ENCODE measurements at regions not wholly inside any gene's neighbourhood (a gene's known extent, or its start where the extent isn't known, plus 50 kb on each side); places are given as distances from the start of the nearest gene placed in this dataset.

- DNase-seq: no peak
Observed at GRCh38 chr19:32231020-32231419, 114.4 kb upstream of the ZNF507 start.

- DNase-seq: no peak
Observed at GRCh38 chr19:32231691-32232090, 113.7 kb upstream of the ZNF507 start.

GRCh38 chr19:32232449-32232848, 113.0 kb upstream of the ZNF507 start:
- DNase-seq: no peak

GRCh38 chr19:32233091-32233490, 112.3 kb upstream of the ZNF507 start:
- DNase-seq: no peak

GRCh38 chr19:32233885-32234284, 111.5 kb upstream of the ZNF507 start:
- DNase-seq: peak in 24 of 51 donors; percentile 3 to 69 (median 32)

- DNase-seq: no peak
Observed at GRCh38 chr19:32234663-32235217, 110.7 kb upstream of the ZNF507 start.

- DNase-seq: no peak
Observed at GRCh38 chr19:32238076-32238475, 107.3 kb upstream of the ZNF507 start.

GRCh38 chr19:32240316-32240715, 105.1 kb upstream of the ZNF507 start:
- DNase-seq: no peak

- DNase-seq: no peak
Observed at GRCh38 chr19:32241306-32241705, 104.1 kb upstream of the ZNF507 start.

GRCh38 chr19:32241932-32242710, 103.3 kb upstream of the ZNF507 start:
- DNase-seq: no peak

GRCh38 chr19:32246006-32246405, 99.4 kb upstream of the ZNF507 start:
- DNase-seq: no peak

- DNase-seq: no peak
Observed at GRCh38 chr19:32251634-32252332, 93.6 kb upstream of the ZNF507 start.

GRCh38 chr19:32252333-32252669, 93.1 kb upstream of the ZNF507 start:
- no peak for DNase-seq

- DNase-seq: no peak
Observed at GRCh38 chr19:32253683-32254508, 91.5 kb upstream of the ZNF507 start.

- no peak for DNase-seq
Observed at GRCh38 chr19:32254509-32254890, 90.9 kb upstream of the ZNF507 start.

GRCh38 chr19:32255536-32256295, 89.7 kb upstream of the ZNF507 start:
- no peak for DNase-seq

GRCh38 chr19:32256341-32256975, 89.0 kb upstream of the ZNF507 start:
- DNase-seq: no peak

- no peak for DNase-seq
Observed at GRCh38 chr19:32257326-32258073, 87.9 kb upstream of the ZNF507 start.

GRCh38 chr19:32258167-32258566, 87.2 kb upstream of the ZNF507 start:
- DNase-seq: no peak

- DNase-seq: no peak
Observed at GRCh38 chr19:32264568-32264967, 80.8 kb upstream of the ZNF507 start.

Data from hypothalamus (tissue), 51 donors.